Fibroblast of gingiva (primary cell): ENCODE measurements at regions not wholly inside any gene's neighbourhood (a gene's known extent, or its start where the extent isn't known, plus 50 kb on each side); places are given as distances from the start of the nearest gene placed in this dataset.

ENCODE experiments used
- DNase-seq: peaks from one replicate; pipeline ENCODE4 v3.0.0-alpha.2; 2011; ENCODE audit warnings: low read depth

GRCh38 chr15:67892559-67893377 is 52.9 kb upstream of the RNU6-1 start:
- DNase-seq: peak; percentile 5

DNA sequence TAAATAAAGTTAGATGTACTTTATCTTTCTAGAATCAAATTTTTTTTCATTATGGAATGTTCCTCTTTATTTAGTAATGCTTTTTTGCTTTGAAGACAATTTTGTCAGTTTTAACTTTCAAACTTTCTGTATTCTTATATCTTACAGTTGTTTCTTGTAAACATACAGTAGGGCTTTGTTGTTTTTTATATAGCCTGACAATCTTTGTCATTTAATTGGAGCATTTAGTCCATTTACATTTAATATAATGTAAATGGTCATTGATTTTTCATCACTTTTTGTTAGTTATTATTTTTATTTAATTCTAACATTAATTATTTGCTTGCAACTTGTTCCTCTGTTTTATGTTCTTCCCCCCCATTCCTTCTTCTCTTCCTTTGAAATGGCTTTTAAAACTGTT is 55.4 kb upstream of the RNU6-1 start:
- DNase-seq: no peak

DNA sequence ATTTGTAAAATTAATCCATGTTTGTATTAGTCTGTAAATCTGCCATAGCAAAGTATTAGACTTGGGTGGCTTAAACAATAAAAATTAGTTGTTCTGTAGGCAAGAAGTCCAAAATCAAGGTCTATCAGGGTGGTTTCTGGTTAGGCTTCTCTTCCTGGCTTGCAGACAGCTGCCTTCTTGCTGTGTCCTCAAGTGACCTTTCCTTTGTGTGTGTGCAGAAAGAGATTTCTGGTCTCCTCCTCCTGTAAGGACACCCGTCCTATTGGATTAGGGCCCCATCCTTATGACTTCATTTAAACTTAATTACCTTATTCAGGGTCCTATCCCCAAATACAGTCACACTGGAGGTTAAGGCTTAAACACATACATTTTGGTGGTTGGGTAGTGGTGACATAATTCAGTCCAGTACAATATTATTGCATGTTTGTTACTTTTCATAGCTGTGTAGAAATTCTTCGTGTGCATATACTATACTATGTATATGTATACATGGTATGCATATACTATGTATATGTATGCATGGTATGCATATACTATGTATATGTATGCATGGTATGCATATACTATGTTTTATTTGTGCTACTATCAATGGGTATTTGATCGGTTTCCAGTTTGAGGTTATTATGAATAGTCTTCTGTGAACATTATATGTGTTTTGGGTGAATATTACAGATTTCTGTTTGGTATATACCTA is 57.9 kb upstream of the RNU6-1 start:
- DNase-seq: no peak

DNA sequence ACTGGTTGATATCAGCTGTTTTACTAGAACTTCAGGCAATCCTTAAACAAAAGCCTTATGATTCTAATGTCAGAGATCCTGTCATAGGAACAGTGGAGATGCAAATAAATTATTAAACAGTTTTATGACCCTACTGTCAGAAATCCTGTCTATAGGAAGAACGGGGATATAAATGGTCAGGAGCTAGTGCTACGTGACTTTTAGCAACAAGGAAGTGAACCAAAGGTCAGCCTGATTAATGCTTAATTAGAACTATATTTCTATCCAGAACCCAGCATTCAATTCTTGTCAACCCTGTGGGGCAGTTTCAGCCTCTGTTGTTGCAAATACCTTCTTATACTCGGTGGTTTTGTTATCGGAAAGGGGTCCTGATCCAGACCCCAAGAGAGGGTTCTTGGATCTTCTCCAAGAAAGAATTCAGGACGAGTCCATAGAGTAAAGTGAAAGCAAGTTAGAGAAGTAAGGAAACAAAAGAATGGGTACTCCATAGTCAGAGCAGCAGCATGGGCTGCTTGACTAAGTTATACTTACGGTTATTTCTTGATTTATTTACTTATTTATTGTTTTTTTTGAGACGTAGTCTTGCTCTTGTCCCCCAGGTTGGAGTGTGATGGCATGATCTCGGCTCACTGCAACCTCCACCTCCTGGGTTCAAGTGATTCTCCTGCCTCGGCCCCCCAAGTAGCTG is 59.9 kb upstream of the RNU6-1 start:
- no peak for DNase-seq

DNA sequence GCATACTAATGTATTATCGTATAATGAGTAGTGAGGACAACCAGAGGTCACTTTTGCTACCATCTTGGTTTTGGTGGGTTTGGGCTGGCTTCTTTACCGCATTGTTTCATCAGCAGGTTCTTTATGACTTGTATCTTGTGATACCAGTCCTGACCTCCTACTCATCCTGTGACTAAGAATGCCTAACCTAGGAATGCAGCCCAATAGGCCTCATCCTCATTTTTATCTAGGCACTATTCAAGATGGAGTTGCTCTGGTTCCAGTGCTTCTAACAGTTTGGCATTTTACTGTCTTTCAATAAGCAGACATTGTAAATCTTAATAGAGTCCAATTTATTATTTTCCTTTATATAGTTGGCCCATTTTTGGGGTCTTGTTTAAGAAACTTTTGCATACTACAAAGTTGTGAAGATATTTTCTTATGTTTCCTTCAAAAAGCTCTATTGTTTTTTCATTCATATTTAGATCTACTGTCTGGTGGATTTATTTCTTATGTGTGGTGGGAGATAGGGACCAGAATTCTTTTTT is 60.8 kb upstream of the RNU6-1 start:
- no peak for DNase-seq

DNA sequence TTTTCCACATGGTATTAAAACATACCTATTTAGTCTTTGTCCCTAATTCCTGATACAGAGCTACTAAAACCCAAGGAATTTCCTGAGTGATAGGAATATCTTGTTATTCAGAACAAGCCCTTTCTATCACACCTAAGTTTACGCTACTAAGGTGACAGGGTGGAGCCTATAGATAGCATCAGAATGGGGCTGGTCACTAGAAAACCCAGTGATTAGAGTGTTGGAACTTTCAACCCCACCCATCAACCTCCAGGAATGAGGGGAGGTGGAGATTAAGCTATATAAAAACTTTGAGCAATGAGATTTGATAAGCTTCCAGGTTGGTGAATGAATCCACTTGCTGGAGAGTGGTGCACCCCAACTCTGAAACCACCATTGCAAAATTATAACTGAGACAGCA is 62.1 kb upstream of the RNU6-1 start:
- no peak for DNase-seq

DNA sequence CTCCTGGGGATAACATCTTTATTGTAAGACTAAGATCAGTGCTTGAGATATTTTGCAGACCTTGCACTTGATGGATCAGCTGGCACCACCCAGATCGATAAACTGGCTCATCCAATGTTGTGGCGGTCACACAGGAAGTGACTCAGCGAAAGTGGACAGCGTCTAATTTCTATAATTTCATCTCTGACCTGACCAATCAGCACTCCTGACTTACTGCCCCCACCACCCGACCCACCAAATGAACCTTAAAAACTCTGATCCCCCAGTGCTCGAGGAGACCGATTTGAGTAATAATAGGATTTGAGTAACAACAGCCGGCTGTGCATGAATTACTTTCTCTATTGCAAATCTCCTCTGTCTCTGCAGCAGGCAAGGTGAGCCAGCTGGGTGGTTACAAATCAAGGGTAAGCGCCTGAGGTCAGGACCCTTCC is 62.7 kb upstream of the RNU6-1 start:
- DNase-seq: no peak

DNA sequence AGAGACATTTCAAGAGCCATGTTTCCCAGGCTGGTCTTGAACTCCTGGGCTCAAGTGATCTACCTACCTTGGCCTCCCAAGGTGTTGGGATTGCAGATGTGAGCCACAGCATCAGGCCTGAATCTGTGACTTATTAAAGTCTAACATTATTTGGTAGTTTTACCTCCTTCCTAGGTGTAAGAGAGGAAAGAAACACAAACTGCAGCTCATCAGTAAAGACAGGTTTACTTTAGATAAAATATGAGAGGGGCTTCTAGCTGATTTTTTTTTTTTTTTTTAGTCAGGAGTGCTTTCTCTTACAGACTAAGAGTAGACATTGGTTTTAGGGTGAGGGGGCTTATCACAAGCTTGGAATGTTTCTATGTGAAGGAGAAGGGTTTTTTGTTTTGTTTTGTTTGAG is 63.9 kb upstream of the RNU6-1 start:
- no peak for DNase-seq

GRCh38 chr15:67905628-67906027 is 65.8 kb upstream of the RNU6-1 start:
- no peak for DNase-seq

DNA sequence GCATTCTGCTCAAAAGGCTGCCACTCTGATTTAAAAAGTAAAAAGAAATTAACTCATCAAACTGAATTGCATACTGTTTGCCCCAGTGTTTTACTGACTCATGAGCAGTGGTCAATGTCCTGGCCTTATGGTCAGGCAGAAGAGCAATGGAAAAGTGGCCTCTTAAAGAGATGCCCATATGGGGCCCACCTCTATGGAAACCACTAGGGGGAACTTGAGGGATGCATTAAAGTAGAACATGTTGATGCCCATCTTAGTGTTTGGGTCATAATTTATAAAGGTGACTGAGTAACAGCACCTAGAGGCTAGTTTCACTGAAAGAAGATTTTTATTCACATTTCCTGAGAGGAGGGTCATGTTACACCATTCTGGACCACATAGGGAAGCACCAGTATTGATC is 66.5 kb upstream of the RNU6-1 start:
- DNase-seq: no peak

DNA sequence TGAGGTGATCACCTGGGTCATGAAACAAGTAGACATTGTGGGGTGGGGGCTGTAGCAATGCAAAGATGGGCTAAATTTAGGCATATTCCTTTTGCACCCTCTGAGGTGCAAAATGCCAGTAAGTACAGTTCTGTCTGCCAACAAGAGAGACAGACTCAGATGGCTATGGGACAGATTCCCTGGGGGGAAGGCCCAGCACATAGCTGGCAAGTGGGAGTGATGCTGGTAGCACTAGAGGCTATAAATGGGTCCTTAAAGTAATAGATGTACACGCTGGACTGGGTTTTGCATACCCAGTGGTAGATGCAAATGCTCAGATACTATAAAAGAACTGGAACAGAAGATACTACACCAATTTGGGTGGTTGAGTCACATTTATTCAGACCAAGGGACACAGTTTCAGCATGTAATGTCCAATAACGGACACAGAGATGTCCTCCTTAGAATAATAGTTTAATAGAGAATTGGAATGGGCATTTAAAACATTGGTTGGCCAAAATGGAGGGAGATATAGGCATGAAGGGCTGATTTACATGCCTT is 67.4 kb upstream of the RNU6-1 start:
- no peak for DNase-seq

GRCh38 chr15:67908756-67909155 is 68.9 kb upstream of the RNU6-1 start:
- no peak for DNase-seq

- no peak for DNase-seq
Measured at GRCh38 chr15:67911727-67912126, 71.9 kb upstream of the RNU6-1 start.

DNA sequence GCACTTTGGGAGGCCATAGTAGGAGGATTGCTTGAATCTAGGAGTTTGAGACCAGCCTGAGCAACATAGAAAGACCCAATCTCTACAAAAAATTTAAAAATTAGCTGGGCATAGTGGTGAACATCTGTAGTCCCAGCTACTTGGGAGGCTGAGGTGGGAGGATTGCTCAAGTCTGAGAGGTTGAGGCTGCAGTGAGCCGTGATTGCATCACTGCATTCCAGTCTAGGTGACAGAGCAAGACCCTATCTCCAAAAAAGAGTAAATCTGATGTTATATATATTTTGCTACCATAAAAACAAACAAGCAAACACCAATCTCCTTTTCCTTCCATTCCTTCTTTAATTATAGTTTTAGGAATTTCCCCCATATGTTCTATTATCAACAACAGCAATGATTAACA is 74.2 kb upstream of the RNU6-1 start:
- no peak for DNase-seq

DNA sequence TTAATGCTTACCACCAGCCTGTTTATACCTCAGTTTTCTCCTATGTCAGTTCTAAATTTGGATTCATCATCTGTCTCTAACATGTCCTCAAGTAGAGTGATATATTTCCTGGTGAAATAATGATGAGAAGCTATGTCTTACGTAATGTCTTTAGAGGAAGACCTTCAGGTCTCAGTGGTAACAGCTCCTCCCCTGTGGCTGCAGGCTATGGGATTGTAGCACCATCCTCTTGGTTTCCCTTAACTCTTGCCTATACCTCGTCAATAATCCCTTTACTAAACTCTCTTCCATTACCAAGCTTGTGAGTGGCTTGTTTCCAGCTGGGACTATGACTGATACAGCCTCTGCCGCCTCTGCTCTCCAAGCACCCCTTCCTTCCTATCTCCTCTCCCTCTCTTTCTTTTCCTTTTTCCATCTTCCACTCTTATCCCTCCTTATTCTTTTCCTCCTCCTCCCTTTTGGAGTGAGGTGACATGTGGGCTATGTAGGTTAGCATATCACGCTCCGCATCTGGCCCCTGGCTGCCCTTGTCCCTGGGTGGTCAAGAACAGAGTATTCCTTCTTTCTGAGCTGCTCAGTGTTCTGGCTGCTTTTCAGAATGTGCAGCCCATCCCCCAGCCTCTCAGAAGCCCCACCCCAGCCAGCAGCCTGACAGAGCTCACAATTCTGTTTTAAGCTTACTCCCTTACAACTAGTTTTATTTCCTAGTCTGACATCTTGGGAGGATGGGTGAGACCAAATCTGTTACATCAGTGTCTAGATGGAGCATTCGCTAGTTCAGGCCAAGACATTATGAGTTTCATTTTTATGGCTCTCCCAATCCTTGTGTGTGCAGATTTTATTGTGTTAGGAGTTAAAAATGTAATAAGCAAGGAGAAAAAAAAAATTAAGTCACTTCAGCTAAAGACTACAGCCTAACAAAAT is 75.0 kb upstream of the RNU6-1 start:
- DNase-seq: no peak

DNA sequence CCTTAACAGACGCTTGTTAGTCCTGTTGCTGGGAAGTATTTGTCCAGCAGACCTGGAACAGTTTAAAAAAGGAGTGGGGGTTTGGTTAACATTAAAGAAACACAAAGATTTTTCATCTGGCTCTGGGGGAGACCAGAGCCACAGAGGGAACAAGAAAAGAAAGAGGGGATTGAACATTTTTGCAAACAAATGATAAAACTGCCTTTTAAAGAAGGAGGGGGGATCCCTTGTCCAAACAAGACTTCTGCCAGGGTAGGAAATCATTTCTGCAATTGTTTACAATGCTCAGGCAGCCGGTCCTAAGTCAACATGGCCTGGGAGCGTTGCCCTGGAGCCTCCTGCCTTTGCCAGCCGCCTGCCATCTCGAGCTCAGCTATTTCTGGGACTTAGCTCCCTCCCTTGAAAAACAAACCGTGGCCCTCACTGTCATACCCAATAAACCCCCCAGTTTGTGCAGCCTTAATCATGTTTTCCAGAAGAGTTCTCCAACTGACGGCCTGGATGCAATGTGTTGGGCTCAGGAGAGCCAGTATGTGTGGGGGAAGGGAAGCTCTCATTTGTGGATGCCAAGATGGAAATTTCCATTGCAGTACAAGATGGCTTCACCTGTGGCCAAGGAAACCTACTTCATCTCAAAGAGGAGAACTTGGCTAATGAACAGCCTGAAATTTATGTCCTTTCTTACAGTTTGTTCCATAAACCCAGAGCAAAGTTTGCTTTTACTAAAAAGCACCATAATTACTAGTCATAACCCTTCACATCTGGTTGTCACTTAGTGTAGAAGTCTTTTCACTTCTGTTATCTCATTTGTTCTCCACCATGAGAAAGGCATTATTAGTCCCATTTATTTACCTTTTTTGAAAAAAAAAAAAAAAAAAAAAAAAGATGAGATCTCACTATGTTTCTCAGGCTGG is 75.9 kb upstream of the RNU6-1 start:
- DNase-seq: peak; percentile 46

DNA sequence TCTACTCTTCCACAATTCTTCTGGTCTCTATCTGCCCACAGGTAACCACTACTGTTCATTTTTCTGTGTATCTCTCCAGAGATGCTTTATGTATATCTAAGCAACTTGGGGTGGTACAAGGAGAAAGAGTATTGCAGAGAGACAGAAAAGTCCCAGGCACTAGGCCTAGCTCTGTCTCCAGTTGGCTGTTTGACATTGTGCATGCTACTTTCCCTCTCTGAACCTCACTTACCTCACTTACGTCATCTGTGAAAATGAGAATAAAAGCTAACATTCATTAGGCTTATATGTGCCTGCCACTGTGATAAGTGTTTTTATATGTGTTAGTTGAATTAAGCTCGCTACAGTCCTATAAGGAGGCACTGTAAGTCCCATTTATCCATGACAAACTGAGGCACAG is 76.7 kb upstream of the RNU6-1 start:
- no peak for DNase-seq

GRCh38 chr15:67917037-67917436 is 77.2 kb upstream of the RNU6-1 start:
- no peak for DNase-seq

GRCh38 chr15:67917636-67918035 is 77.8 kb upstream of the RNU6-1 start:
- DNase-seq: no peak

GRCh38 chr15:67918205-67918861 is 78.5 kb upstream of the RNU6-1 start:
- no peak for DNase-seq
